ENCODE measurements at regions not wholly inside any gene's neighbourhood (a gene's known extent, or its start where the extent isn't known, plus 50 kb on each side); places are given as distances from the start of the nearest gene placed in this dataset.

DNA sequence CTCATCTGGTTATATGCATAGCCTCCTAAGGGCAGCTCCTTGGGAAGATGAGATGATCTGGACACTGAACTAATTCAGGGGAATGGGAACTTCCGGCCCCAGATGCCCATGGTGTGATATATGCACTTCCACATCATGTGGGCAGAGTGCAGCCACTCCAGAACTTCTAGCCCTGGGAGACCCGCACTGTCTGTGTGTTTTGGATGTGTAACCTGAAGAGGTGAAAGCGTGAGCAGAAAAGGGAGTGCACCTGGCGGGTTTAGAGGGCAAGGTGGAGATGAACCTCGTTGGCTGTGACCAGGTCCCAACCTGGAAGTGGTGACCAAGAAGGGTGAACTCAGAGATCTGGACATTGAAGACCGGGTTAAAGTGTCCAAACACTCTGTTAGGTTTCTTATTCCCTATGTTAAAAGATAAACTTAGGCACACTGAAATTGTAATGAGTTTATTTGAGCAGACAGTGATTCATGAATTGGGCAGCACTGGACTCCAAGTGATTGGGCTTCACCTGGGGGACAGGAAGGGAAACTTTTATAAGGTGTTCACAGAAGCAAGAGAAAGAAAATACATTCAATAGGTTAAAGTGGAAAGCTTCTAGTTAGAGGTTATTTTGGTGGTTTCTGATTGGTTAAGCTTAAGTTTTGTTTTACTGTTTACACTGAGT, 296.2 kb upstream of the SKOR2 start:
- DNase-seq (ENCODE audit: low read depth in 2 of 2): no peak

GRCh38 chr18:47545613-47546012, 294.2 kb upstream of the SKOR2 start:
- DNase-seq (ENCODE audit: low read depth in 2 of 2): no peak

DNA sequence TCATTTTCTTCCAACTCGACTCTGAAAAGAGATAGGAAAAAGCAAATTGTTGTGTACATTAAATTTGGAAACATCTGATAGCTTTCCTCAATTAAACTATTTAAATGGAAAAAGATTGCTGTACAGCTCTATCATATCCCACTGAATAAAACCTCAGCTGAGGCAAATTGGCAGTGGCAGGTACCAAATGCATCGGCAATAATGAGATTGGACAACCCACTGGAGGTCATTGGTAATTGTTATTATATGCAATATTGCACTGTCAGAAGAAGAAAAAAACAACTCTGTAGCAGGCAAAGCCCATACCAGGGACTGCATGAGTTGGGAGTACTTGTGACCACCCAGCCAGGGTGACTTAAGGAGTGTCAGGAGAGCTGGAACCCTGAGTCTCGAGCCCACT, 291.6 kb upstream of the SKOR2 start:
- no peak for DNase-seq (ENCODE audit: low read depth in 2 of 2)

GRCh38 chr18:47542551-47542950, 291.1 kb upstream of the SKOR2 start:
- no peak for DNase-seq (ENCODE audit: low read depth in 2 of 2)

- no peak for DNase-seq (ENCODE audit: low read depth in 2 of 2)
These were observed 280.3 kb upstream of the SKOR2 start for GRCh38 chr18:47531717-47532116.

GRCh38 chr18:47530695-47531094, 279.2 kb upstream of the SKOR2 start:
- no peak for DNase-seq (ENCODE audit: low read depth in 2 of 2)

DNA sequence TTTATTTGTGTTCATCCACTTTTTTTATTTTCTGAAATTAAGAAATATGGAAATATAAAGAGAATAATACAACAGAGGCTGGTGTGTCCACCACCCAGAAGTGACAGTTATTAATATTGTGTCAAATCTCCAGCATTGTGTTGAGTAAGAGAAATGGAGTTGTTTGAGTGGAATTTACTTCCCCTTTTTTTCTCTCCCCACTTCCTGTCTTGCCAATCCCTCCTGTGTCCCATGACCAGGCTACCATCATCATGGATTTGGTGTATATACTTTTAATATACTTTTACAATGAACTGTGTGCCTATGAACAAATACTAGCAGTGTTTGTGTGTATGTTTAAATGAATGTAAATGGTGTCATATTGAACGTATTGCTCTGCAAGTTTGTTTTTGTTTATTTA, 276.9 kb upstream of the SKOR2 start:
- no peak for DNase-seq (ENCODE audit: low read depth in 2 of 2)

DNA sequence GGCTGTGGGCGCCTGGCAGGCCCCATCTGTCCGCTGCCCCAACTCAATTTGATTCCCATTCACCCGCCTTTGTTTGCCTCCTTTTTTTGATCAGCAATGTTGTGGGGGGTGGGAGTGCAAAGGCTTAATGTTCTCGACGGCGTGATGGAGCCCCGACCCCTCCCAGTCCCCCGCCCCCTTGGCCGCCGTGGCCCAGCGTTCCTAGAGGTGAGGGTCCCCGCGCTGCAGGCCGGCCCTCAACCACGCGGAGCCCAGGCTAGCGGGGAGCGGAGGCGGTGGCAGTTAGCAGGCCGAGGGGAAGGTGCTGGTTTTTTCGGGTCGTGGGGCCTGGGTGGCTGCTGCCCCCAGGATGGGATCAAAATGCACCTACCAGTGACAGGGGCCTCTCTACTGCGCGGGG, 274.7 kb upstream of the SKOR2 start:
- no peak for DNase-seq (ENCODE audit: low read depth in 2 of 2)

GRCh38 chr18:47522359-47522758, 270.9 kb upstream of the SKOR2 start:
- DNase-seq (ENCODE audit: low read depth in 2 of 2): no peak

DNA sequence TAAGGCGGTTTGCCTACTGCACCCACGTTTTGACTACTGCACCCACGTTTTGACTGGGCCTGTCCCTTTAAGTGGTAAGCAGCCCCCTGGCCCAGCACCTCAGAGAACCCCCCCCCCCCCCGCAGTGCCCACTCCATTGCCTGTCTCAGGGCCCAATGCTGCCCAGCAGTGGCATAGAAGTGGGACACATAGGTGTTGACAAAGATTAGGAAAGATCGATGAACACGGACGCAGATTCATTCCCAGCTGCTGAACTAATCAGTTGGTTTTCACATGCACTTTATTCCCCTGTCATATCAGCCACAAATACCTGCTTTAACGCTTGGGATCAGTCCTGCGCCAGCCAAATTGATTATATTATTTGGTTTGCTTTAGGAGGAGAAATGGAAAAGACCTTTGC, 268.8 kb upstream of the SKOR2 start:
- DNase-seq (ENCODE audit: low read depth in 2 of 2): no peak

DNA sequence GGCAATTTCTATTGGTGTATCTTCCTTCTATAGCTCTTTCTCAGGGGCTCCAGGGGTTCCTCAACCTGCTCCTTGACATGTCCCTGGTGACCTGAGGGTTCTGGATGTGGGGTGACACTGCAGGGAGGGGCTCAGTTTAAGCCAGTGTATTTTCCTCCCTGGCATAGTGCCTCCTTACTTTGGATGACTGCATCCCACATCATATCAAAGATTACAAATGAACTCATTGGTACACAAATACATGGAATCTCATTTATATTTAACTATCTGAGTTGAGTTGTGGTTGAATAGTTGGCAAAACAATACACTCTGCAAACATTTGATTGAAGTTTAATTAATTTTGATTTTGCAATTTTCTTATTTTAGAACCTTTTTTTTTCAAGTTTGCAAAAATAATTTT, 268.2 kb upstream of the SKOR2 start:
- DNase-seq (ENCODE audit: low read depth in 2 of 2): no peak

DNA sequence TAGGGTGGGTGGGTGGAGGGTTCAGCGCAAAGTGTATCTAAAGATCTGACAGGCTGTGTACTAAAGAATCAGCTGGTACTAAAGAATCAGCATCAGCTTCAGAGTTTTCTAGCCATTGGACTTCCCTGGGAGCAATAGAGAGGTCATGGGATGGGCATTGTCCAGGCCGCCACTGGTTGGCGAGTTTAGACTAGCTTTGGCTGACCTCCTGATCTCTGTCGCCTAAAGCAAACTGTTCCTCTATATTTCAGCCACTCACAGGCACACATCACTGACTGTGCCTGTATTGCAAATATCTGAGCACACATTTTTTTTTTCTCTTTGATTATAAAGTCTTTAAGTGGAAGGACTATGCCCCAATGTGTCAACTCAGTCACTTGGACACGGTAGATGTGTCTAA, 267.8 kb upstream of the SKOR2 start:
- DNase-seq (ENCODE audit: low read depth in 2 of 2): no peak

DNA sequence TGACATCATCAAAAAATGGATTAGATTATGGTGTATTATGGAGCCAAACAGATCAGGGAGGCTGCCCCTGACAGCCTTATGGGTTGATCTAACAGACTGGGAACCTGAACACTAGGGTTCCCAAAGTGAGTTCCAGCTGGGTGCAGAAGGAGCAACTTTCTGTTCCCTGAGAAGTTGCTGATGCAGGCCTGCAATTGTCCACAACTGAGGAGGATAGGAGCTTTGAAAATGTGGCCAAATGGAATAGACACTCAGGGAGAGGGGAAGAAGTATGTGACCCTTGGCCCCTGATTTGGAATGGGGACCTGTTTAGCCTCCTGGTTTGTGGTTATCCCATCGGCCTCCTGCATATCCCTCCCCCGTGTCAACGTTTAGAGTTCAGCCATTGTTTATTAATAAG, 262.2 kb upstream of the SKOR2 start:
- DNase-seq (ENCODE audit: low read depth in 2 of 2): no peak

GRCh38 chr18:47512726-47513435, 261.4 kb upstream of the SKOR2 start:
- no peak for DNase-seq (ENCODE audit: low read depth in 2 of 2)

- no peak for DNase-seq (ENCODE audit: low read depth in 2 of 2)
These were observed 260.6 kb upstream of the SKOR2 start for GRCh38 chr18:47512056-47512455.

DNA sequence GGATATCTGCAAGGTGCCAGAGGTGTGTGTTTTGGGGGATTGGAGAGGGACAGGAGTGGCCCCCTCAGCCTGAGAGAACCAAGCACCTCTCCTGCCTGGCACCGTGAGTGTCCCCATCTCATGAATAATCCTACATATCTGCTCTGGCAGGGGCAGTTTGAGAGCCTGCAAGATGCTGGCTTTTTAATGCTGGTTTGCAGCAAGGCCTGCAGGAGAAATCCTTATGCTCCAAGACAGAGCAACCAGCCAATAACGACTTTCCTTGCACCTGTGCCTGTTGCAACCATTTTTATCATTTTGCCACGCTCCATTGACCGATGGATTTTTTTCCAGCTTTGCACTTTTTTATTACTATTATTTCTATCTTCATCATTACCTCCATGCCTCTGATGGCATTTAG, 259.4 kb upstream of the SKOR2 start:
- no peak for DNase-seq (ENCODE audit: low read depth in 2 of 2)

DNA sequence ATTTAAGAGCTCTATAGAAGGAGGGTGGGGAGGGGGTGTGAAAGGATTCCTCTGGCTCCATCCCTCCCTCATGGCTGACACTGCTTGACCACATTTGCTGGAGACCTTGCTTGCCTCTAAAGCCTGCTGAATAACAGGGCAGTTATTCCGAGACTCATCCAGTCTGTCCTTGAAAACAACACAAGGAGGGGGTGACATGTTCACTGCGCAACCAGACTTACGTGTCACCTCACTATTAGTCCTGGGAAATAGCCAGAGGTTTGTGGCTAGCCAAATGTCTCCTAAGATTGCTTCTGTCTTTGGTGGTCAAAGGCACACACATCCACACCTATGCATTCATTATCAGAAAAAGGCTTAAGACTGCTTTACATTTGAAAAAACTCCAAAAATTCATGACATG, 256.2 kb upstream of the SKOR2 start:
- DNase-seq (ENCODE audit: low read depth in 2 of 2): no peak

GRCh38 chr18:47506897-47507296, 255.4 kb upstream of the SKOR2 start:
- DNase-seq (ENCODE audit: low read depth in 2 of 2): no peak

- DNase-seq (ENCODE audit: low read depth in 2 of 2): no peak
These were observed 250.5 kb upstream of the SKOR2 start for GRCh38 chr18:47501946-47502345.

- DNase-seq (ENCODE audit: low read depth in 2 of 2): no peak
These were observed 249.5 kb upstream of the SKOR2 start for GRCh38 chr18:47500930-47501329.

DNA sequence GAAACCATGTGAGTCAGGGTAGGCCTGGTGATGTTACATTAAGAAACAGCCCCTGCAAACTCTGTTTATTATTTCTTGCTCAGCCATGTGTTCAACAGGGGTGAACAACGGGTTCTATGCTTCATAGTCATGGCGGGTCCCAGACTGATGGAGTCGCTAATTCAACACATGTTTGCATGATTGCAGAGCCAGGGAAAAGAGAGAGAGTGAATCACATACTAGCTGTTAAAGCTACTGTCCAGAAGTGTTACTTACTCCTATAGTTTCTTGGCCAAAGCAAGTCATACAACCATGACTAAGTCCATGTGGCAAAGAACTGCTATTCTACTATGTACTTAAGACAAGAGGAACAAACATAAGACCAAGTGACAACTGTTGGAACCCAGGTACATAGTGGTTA, 241.2 kb upstream of the SKOR2 start:
- DNase-seq (ENCODE audit: low read depth in 2 of 2): no peak

DNA sequence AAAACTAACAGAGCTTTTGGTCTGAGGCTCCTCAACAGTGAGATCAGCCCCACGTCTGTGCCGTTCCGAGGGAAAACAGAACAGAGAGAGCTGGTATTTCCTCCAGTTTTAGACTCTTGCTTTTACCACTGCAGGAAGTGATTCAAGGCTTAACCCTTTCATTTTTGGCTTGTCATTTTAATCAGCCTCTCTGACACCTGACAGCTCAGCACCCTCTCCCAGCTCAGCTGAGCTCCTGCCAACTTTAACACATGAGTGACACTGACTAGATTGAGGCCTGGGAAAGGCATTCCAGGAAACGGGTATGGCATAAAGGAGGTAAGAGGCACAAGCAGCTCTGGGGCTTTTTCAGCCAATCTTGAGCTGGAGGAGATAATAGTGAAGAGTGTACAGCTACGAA, 239.4 kb upstream of the SKOR2 start:
- no peak for DNase-seq (ENCODE audit: low read depth in 2 of 2)

GRCh38 chr18:47485221-47485797, 233.8 kb upstream of the SKOR2 start:
- DNase-seq (ENCODE audit: low read depth in 2 of 2): no peak
